ENCODE measurements at regions not wholly inside any gene's neighbourhood (a gene's known extent, or its start where the extent isn't known, plus 50 kb on each side); places are given as distances from the start of the nearest gene placed in this dataset.

DNA sequence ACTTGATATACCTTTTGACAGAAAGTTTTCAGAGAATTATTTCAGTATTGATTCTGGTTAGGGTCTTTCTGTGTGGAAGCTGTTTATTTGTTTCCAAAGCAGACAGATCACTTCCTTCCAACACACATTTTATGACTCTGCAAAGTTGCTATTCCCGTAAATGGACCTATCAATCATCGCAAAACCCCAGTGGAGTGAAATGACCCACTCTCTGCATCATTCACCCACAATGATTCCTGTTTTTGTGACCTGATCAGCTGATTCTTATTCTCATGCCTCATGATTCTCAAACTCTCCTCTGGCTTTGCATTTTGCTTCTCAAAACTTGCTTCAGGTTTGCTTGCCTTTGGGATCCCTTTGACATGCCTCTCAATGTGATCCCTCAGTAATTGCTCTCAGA is 453.7 kb downstream of the PCDH17 start:
- H3K36me3 ChIP-seq (ENCODE audit: insufficient read depth), result no peaks in the 10 kb centered on the region
- peaks cover 10% of the 10 kb centered on the region for H3K4me1 ChIP-seq (ENCODE audit: low read depth, poor library complexity, severe bottlenecking)
- H4K20me1 ChIP-seq (ENCODE audit: insufficient read depth), result no peaks in the 10 kb centered on the region
- peaks cover 5% of the 10 kb centered on the region; the same call in 1 of the 2 replicates for H3K27me3 ChIP-seq (ENCODE audit: insufficient read depth, low read depth)
- TF ChIP-seq, protein P1, sequence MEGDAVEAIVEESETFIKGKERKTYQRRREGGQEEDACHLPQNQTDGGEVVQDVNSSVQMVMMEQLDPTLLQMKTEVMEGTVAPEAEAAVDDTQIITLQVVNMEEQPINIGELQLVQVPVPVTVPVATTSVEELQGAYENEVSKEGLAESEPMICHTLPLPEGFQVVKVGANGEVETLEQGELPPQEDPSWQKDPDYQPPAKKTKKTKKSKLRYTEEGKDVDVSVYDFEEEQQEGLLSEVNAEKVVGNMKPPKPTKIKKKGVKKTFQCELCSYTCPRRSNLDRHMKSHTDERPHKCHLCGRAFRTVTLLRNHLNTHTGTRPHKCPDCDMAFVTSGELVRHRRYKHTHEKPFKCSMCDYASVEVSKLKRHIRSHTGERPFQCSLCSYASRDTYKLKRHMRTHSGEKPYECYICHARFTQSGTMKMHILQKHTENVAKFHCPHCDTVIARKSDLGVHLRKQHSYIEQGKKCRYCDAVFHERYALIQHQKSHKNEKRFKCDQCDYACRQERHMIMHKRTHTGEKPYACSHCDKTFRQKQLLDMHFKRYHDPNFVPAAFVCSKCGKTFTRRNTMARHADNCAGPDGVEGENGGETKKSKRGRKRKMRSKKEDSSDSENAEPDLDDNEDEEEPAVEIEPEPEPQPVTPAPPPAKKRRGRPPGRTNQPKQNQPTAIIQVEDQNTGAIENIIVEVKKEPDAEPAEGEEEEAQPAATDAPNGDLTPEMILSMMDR (conservative IDR thresholded peaks at IDR 0.05; ENCODE audit: low read depth, low read length), result no peak
- no peak overlapping the region for H3K4me3 ChIP-seq (IDR thresholded peaks at IDR 0.05; ENCODE audit: insufficient read depth, low read depth, low read length)
- H3K9ac ChIP-seq, result no peak overlapping the region
- no peaks in the 10 kb centered on the region for H3K79me2 ChIP-seq (ENCODE audit: insufficient read depth, low read depth)
- H2AFZ ChIP-seq (ENCODE audit: low read depth), result no peak overlapping the region
- H3K27ac ChIP-seq, result no peak overlapping the region
- no peak overlapping the region for H3K4me2 ChIP-seq

DNA sequence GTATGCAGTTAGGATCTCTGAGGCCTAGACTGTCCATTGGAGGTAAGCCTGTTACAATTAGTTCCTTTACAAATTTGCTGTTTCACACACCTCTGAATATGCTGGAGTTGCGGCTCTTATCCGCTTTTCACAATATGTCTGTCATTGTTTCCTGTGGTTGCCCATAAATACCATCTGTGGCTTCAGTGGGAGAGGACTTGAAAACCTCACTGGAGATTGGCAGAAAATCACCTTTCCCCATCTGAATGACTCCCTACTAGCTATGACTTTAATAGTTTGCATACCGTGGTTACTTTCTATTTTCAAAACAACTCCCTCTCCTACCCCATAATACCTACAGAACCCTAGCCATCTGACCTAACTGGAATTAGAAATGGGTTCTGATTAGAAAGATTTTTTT is 454.3 kb downstream of the PCDH17 start:
- Histone ChIP-seq H3K9ac (no peak overlapping the region), H3K4me2 (no peak overlapping the region), H2AFZ (ENCODE audit: low read depth) (no peak overlapping the region), H4K20me1 (ENCODE audit: insufficient read depth) (no peaks in the 10 kb centered on the region), H3K79me2 (ENCODE audit: insufficient read depth, low read depth) (no peaks in the 10 kb centered on the region), H3K36me3 (ENCODE audit: insufficient read depth) (no peaks in the 10 kb centered on the region), H3K27me3 (ENCODE audit: insufficient read depth, low read depth) (peaks cover 5% of the 10 kb centered on the region; the same call in 1 of the 2 replicates), H3K4me1 (ENCODE audit: low read depth, poor library complexity, severe bottlenecking) (peaks cover 10% of the 10 kb centered on the region), H3K27ac (no peak overlapping the region), H3K4me3 (IDR thresholded peaks at IDR 0.05; ENCODE audit: insufficient read depth, low read depth, low read length) (no peak overlapping the region)
- TF ChIP-seq, protein P1 (conservative IDR thresholded peaks at IDR 0.05; ENCODE audit: low read depth, low read length), result no peak

DNA sequence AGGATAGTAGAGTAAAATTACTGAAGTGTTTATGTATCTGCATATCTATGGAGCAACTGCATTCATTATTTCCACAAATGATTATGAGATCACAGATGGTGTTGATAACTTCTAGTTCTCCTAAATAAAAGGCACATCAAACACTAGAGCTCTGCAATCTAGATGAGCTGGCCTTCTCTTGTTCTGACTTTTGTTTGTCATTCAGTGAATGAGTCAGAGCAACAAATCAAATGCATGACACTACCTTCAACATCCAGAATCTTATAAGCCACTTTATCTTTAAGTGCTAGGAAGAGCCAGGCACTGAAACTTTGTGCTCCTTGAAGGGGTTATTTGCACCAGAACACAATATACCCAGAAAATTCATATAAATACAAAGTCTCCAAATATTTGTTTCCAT is 456.0 kb downstream of the PCDH17 start:
- Histone ChIP-seq H4K20me1 (ENCODE audit: insufficient read depth) (no peaks in the 10 kb centered on the region), H3K4me2 (no peak overlapping the region), H3K4me1 (ENCODE audit: low read depth, poor library complexity, severe bottlenecking) (peaks cover 10% of the 10 kb centered on the region), H3K4me3 (IDR thresholded peaks at IDR 0.05; ENCODE audit: insufficient read depth, low read depth, low read length) (no peak overlapping the region), H3K27me3 (ENCODE audit: insufficient read depth, low read depth) (peaks cover 5% of the 10 kb centered on the region; the same call in 1 of the 2 replicates), H3K36me3 (ENCODE audit: insufficient read depth) (no peaks in the 10 kb centered on the region), H2AFZ (ENCODE audit: low read depth) (no peak overlapping the region), H3K79me2 (ENCODE audit: insufficient read depth, low read depth) (no peaks in the 10 kb centered on the region), H3K27ac (no peak overlapping the region), H3K9ac (no peak overlapping the region)
- TF ChIP-seq, protein P1 (conservative IDR thresholded peaks at IDR 0.05; ENCODE audit: low read depth, low read length), result no peak

DNA sequence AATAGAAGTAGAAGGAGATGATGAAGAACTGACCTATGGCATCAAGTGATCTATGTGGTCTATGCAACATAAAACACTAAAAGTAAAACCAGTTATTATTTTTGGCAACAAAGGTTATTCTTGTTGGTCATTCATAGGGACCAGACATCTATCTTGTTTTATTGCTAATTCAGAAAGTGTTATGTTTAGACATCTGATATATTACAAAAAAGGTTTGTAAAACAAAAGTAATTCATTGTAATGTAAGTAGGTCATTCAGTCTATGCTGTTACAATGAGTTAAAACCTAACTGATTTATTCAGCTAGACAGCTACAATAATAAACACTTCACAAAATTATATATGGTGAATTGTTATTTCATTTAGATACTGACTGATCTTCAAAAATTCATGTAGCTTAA is 461.9 kb downstream of the PCDH17 start:
- Histone ChIP-seq H3K27ac (no peak overlapping the region), H3K27me3 (ENCODE audit: insufficient read depth, low read depth) (no peaks in the 10 kb centered on the region), H3K36me3 (ENCODE audit: insufficient read depth) (no peaks in the 10 kb centered on the region), H3K4me2 (no peak overlapping the region), H3K4me1 (ENCODE audit: low read depth, poor library complexity, severe bottlenecking) (no peaks in the 10 kb centered on the region), H3K4me3 (IDR thresholded peaks at IDR 0.05; ENCODE audit: insufficient read depth, low read depth, low read length) (no peak overlapping the region), H3K79me2 (ENCODE audit: insufficient read depth, low read depth) (no peaks in the 10 kb centered on the region), H3K9ac (no peak overlapping the region), H4K20me1 (ENCODE audit: insufficient read depth) (no peaks in the 10 kb centered on the region), H2AFZ (ENCODE audit: low read depth) (no peak overlapping the region)
- TF ChIP-seq, protein P1 (conservative IDR thresholded peaks at IDR 0.05; ENCODE audit: low read depth, low read length), result no peak
